ENCODE measurements at regions not wholly inside any gene's neighbourhood (a gene's known extent, or its start where the extent isn't known, plus 50 kb on each side); places are given as distances from the start of the nearest gene placed in this dataset.
"Not testable (repeated sequence)": the region's sequence is repeated elsewhere in the genome, so short reads cannot be mapped to it uniquely, and the experiment has no call there.

- Histone ChIP-seq H3K27ac (no peak overlapping the region), H3K9me3 (no peaks in the 10 kb centered on the region), H3K27me3 (no peaks in the 10 kb centered on the region), H3K4me3 (no peak overlapping the region), H3K36me3 (no peaks in the 10 kb centered on the region), H3K4me1 (peaks cover 0 to 43% (median 5%) of the 10 kb centered on the region in 3 donors)
- no peak for DNase-seq
- TF ChIP-seq CTCF (IDR thresholded peaks at IDR 0.05), result no peak
- TF ChIP-seq POLR2A (IDR thresholded peaks at IDR 0.05), result no peak
- intact Hi-C loops (cut with DNase I), result no loop called here
Observed at GRCh38 chr5:117133198-117133597, 558.6 kb upstream of the SEMA6A start.

GRCh38 chr5:117131876-117132275 lies 557.3 kb upstream of the SEMA6A start:
- DNase-seq, result no peak
- no peaks in the 10 kb centered on the region for H3K27me3 ChIP-seq
- H3K9me3 ChIP-seq, result no peaks in the 10 kb centered on the region
- no peak for TF ChIP-seq POLR2A (IDR thresholded peaks at IDR 0.05)
- no peak for TF ChIP-seq CTCF (IDR thresholded peaks at IDR 0.05)
- H3K36me3 ChIP-seq, result no peaks in the 10 kb centered on the region
- H3K27ac ChIP-seq, result peak overlapping the region in 1 of 4 donors; percentile 15
- intact Hi-C loops (cut with DNase I), result no loop called here
- peaks cover 0 to 43% (median 5%) of the 10 kb centered on the region in 3 donors for H3K4me1 ChIP-seq
- no peak overlapping the region for H3K4me3 ChIP-seq

- no peak for DNase-seq
- Histone ChIP-seq H3K27me3 (no peaks in the 10 kb centered on the region), H3K4me1 (peaks cover 0 to 43% (median 5%) of the 10 kb centered on the region in 3 donors), H3K9me3 (no peaks in the 10 kb centered on the region), H3K27ac (peak overlapping the region in 1 of 4 donors; percentile 15), H3K36me3 (no peaks in the 10 kb centered on the region), H3K4me3 (no peak overlapping the region)
- intact Hi-C loops (cut with DNase I), result no loop called here
- WGBS, 2 donors, result 33 to 40% methylated on average over 3 of the region's 3 CpGs
- TF ChIP-seq POLR2A (IDR thresholded peaks at IDR 0.05), result no peak
- peak in 1 of 6 experiments; percentile 3 for TF ChIP-seq CTCF (IDR thresholded peaks at IDR 0.05)
Observed at GRCh38 chr5:117131048-117131679, 556.5 kb upstream of the SEMA6A start.

GRCh38 chr5:117118499-117118898 lies 543.9 kb upstream of the SEMA6A start:
- DNase-seq, result no peak
- TF ChIP-seq CTCF (IDR thresholded peaks at IDR 0.05) (no peak), POLR2A (IDR thresholded peaks at IDR 0.05) (no peak)
- no peaks in the 10 kb centered on the region for H3K36me3 ChIP-seq
- H3K27me3 ChIP-seq, result no peaks in the 10 kb centered on the region
- 30 to 50% methylated on average over 1 of the region's 1 CpG for WGBS, 2 donors
- no peak overlapping the region for H3K4me3 ChIP-seq
- no peaks in the 10 kb centered on the region for H3K4me1 ChIP-seq
- H3K27ac ChIP-seq, result no peak overlapping the region
- intact Hi-C loops (cut with DNase I), result no loop called here
- no peaks in the 10 kb centered on the region for H3K9me3 ChIP-seq

GRCh38 chr5:117117314-117117713 lies 542.7 kb upstream of the SEMA6A start:
- H3K4me3 ChIP-seq; H3K27ac ChIP-seq; DNase-seq; H3K9me3 ChIP-seq; H3K36me3 ChIP-seq; H3K4me1 ChIP-seq; intact Hi-C loops (cut with DNase I); H3K27me3 ChIP-seq: not testable (repeated sequence)
- WGBS, 2 donors, result 7 to 69% methylated on average over 2 to 4 of the region's 6 CpGs

GRCh38 chr5:117110548-117110947 lies 535.9 kb upstream of the SEMA6A start:
- intact Hi-C loops (cut with DNase I), result no loop called here
- H3K4me3 ChIP-seq, result no peak overlapping the region
- no peaks in the 10 kb centered on the region for H3K36me3 ChIP-seq
- no peaks in the 10 kb centered on the region for H3K9me3 ChIP-seq
- H3K27ac ChIP-seq, result no peak overlapping the region
- H3K4me1 ChIP-seq, result no peaks in the 10 kb centered on the region
- DNase-seq, result no peak
- no peak for TF ChIP-seq POLR2A (IDR thresholded peaks at IDR 0.05)
- no peak for TF ChIP-seq CTCF (IDR thresholded peaks at IDR 0.05)
- no peaks in the 10 kb centered on the region for H3K27me3 ChIP-seq
- WGBS, 2 donors, result 83 to 94% methylated on average over 2 of the region's 2 CpGs
